ENCODE measurements at regions not wholly inside any gene's neighbourhood (a gene's known extent, or its start where the extent isn't known, plus 50 kb on each side); places are given as distances from the start of the nearest gene placed in this dataset.

- TF ChIP-seq POLR2A (IDR thresholded peaks at IDR 0.05) (no peak), CTCF (IDR thresholded peaks at IDR 0.05) (no peak)
These were observed 127.7 kb upstream of the GJE1 start for GRCh38 chr6:142005021-142005420.

Measured in Peyer's patch (tissue), 4 donors.